IPS-NIHi7 (cell line): ENCODE measurements at regions not wholly inside any gene's neighbourhood (a gene's known extent, or its start where the extent isn't known, plus 50 kb on each side); places are given as distances from the start of the nearest gene placed in this dataset.
"Not testable (repeated sequence)": the region's sequence is repeated elsewhere in the genome, so short reads cannot be mapped to it uniquely, and the experiment has no call there.

Experiments used
- DNase-seq: peaks from one replicate; pipeline ENCODE4 v3.0.0; 2012; ENCODE audit warnings: mixed read lengths; ENCODE audit errors: extremely low spot score

- not testable (repeated sequence) for DNase-seq
These were observed 84.5 kb upstream of the FBXO28 start for GRCh38 chr1:224029286-224030025.

GRCh38 chr1:224028802-224029201, 85.1 kb upstream of the FBXO28 start:
- DNase-seq, result not testable (repeated sequence)

DNA sequence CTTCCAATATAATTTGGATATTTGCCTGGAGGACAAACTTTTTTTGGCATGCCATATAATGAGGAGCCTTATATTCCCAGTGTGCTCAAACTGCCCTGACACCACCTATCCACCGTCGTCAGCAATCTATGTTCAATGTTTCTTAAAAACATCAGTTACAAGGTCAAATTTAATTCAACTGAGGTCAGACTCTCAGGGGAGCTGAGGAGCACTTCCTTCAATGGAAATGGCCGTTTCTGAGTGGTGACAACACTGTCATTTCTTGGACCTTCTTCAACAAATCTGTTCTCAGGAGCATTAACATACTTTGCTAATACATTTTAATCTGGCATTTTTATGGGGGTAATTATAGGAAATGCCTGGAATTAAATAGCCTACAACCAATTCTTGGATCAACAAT, 90.8 kb upstream of the FBXO28 start:
- not testable (repeated sequence) for DNase-seq

GRCh38 chr1:224022249-224022970, 91.5 kb upstream of the FBXO28 start:
- DNase-seq, result not testable (repeated sequence)

GRCh38 chr1:224019866-224020265, 94.0 kb upstream of the FBXO28 start:
- DNase-seq, result not testable (repeated sequence)

DNA sequence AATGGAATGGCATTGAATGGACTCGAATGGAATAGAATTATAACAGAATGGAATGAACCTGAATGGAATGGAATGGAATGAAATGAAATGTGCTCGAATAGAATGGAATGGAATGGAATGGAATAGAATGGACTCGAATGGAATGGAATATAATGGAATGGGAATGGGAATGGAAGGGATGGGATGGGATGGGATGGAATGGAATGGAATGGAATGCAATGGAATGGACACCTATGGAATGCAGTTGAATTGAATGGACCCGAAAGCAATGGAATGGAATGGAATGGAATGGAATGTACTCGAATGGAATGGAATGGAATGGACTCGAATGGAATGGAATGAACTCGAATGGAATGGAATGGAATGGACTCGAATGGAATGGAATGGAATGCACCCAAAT, 98.1 kb upstream of the FBXO28 start:
- not testable (repeated sequence) for DNase-seq

- DNase-seq, result no peak
These were observed 99.6 kb upstream of the FBXO28 start for GRCh38 chr1:224014330-224014649.

- DNase-seq, result not testable (repeated sequence)
These were observed 100.1 kb upstream of the FBXO28 start for GRCh38 chr1:224013626-224014329.

GRCh38 chr1:224012807-224013434, 101.0 kb upstream of the FBXO28 start:
- DNase-seq, result not testable (repeated sequence)

- DNase-seq, result not testable (repeated sequence)
These were observed 101.7 kb upstream of the FBXO28 start for GRCh38 chr1:224012162-224012561.

GRCh38 chr1:224011751-224012150, 102.2 kb upstream of the FBXO28 start:
- not testable (repeated sequence) for DNase-seq

DNA sequence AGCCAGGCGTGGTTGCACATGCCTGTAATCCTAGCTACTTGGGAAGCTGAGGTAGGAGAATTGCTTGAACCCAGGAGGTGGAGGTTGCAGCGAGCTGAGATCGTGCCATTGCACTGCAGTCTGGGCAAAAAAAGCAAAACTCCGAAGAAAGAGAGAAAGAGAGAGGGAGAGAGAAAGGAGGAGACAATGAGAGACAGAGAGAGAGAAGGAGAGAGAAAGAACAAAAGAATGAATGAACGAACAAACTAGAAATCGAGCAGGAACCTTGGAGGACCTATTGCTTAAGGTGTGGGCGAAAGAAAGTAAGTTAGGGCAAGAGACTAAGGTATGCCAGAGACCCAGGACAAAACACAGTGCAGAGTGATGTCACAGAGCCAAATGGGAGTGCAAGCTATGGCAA, 102.8 kb upstream of the FBXO28 start:
- not testable (repeated sequence) for DNase-seq

- not testable (repeated sequence) for DNase-seq
These were observed 107.9 kb upstream of the FBXO28 start for GRCh38 chr1:224005973-224006372.

- peak; percentile 20 for DNase-seq
These were observed 109.2 kb upstream of the FBXO28 start for GRCh38 chr1:224004552-224005315.

- not testable (repeated sequence) for DNase-seq
These were observed 110.0 kb upstream of the FBXO28 start for GRCh38 chr1:224003896-224004295.

GRCh38 chr1:224001757-224002156, 112.2 kb upstream of the FBXO28 start:
- not testable (repeated sequence) for DNase-seq

GRCh38 chr1:223999761-224000160, 114.2 kb upstream of the FBXO28 start:
- not testable (repeated sequence) for DNase-seq

DNA sequence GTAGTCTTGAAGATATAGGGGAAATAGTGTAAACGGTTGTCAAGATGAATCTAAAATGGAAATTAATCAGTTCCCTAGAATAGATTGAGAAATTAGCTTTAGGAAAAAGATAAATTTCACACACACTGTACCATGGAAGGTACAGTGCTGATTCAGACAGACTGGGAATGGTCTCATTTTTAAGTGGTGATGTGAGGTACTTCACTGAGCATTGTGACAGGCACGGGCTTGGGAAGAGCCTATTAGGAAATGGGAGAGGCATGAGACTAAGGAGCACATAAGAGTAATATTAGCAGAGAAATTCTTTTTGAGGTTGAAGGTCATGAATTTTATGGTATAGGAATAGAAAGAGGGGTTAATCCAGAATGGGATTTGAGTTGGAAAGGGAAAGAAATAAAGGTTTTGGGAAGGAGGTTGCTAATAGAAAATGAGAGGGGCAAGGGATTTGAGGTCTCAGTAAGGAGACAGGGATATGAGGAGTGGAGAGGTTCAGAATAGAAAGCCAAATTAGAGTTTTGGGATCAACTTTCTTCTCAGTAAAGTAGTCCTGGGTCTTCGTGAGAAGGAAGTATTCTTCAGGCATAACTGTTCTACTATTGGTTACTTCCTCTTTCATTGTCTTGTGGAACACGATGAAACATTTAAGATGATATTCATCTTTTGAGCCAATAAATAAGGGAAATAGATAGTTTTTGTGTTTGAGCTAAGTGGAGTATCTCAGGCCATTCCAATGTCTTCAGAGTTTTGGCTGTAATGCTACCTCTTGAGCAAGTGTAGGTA, 115.0 kb upstream of the FBXO28 start:
- not testable (repeated sequence) for DNase-seq

- DNase-seq, result not testable (repeated sequence)
These were observed 117.5 kb upstream of the FBXO28 start for GRCh38 chr1:223996376-223996775.

- DNase-seq, result peak; percentile 90
These were observed 121.3 kb upstream of the FBXO28 start for GRCh38 chr1:223992456-223993246.
